ENCODE measurements at regions not wholly inside any gene's neighbourhood (a gene's known extent, or its start where the extent isn't known, plus 50 kb on each side); places are given as distances from the start of the nearest gene placed in this dataset.

GRCh38 chr12:97368462-97369163 lies 94.0 kb upstream of the RMST start:
- no peak overlapping the region for H3K4me3 ChIP-seq (ENCODE audit: low read depth, low read length)
- TF ChIP-seq CTCF (IDR thresholded peaks at IDR 0.05; ENCODE audit: low read depth, low read length), result no peak

- TF ChIP-seq CTCF (IDR thresholded peaks at IDR 0.05; ENCODE audit: low read depth, low read length), result no peak
- no peak overlapping the region for H3K4me3 ChIP-seq (ENCODE audit: low read depth, low read length)
Observed at GRCh38 chr12:97375310-97375709, 87.3 kb upstream of the RMST start.

- no peak for TF ChIP-seq CTCF (IDR thresholded peaks at IDR 0.05; ENCODE audit: low read depth, low read length)
- no peak overlapping the region for H3K4me3 ChIP-seq (ENCODE audit: low read depth, low read length)
Observed at GRCh38 chr12:97380440-97380839, 82.2 kb upstream of the RMST start.

GRCh38 chr12:97385121-97385520 lies 77.5 kb upstream of the RMST start:
- TF ChIP-seq CTCF (IDR thresholded peaks at IDR 0.05; ENCODE audit: low read depth, low read length), result no peak
- H3K4me3 ChIP-seq (ENCODE audit: low read depth, low read length), result no peak overlapping the region

- H3K4me3 ChIP-seq (ENCODE audit: low read depth, low read length), result no peak overlapping the region
- no peak for TF ChIP-seq CTCF (IDR thresholded peaks at IDR 0.05; ENCODE audit: low read depth, low read length)
Observed at GRCh38 chr12:97386133-97386581, 76.4 kb upstream of the RMST start.

GRCh38 chr12:97387844-97388243 lies 74.8 kb upstream of the RMST start:
- H3K4me3 ChIP-seq (ENCODE audit: low read depth, low read length), result no peak overlapping the region
- TF ChIP-seq CTCF (IDR thresholded peaks at IDR 0.05; ENCODE audit: low read depth, low read length), result no peak

GRCh38 chr12:97394657-97395056 lies 67.9 kb upstream of the RMST start:
- H3K4me3 ChIP-seq (ENCODE audit: low read depth, low read length), result no peak overlapping the region
- TF ChIP-seq CTCF (IDR thresholded peaks at IDR 0.05; ENCODE audit: low read depth, low read length), result no peak
